IMR-90 (cell line): ENCODE measurements at regions not wholly inside any gene's neighbourhood (a gene's known extent, or its start where the extent isn't known, plus 50 kb on each side); places are given as distances from the start of the nearest gene placed in this dataset.

ENCODE experiments used
- ATAC-seq: fragments of 200-7000 bp; cut with Tn5 transposase; 2 replicates; pipeline ENCODE4 v1.9.1; 2020; ENCODE audit warnings: low read depth, mild to moderate bottlenecking, moderate library complexity
- BruUV-seq: library from RNA; stranded (reverse); fragments of 400-500 nt; replicated peaks from 2 replicates; lab custom pipeline; 2021; lab: Mats Ljungman, UMichigan
- CTCF ChIA-PET: fragments of 300-600 bp; formaldehyde crosslinking; extraction: SDS; loops from one replicate; lab custom pipeline; 2021; ENCODE audit warnings: antibody characterized with exemption; lab: Yijun Ruan, JAX
- POLR2A ChIA-PET: fragments of 300-600 bp; sonication (Branson Sonifier 250); formaldehyde crosslinking; loops from one replicate; lab custom pipeline; 2022; ENCODE audit warnings: antibody characterized with exemption; ENCODE audit not compliant: unreplicated experiment; lab: Charles Lee
- DNase-seq: peaks from one replicate; pipeline ENCODE4 v3.0.0; 2013
- H2AFZ ChIP-seq: replicated peaks from 2 replicates; pipeline ENCODE3; 2013; ENCODE audit warnings: low read length, mild to moderate bottlenecking; ENCODE audit not compliant: poor library complexity
- H2AK5ac ChIP-seq: 2 replicates; pipeline ENCODE4 v1.6.1; 2013; ENCODE audit warnings: low read depth, low read length, inconsistent platforms
- H2AK9ac ChIP-seq: replicated peaks from 2 replicates; pipeline ENCODE3; 2013; ENCODE audit warnings: mild to moderate bottlenecking, low read depth, low read length, moderate library complexity; ENCODE audit not compliant: poor library complexity
- H2BK120ac ChIP-seq: 2 replicates; pipeline ENCODE4 v1.6.1; 2013; ENCODE audit warnings: low read depth, low read length, inconsistent platforms
- H2BK15ac ChIP-seq: 3 replicates; pipeline ENCODE4 v1.6.1; 2013; ENCODE audit warnings: low read depth, low read length, inconsistent platforms
- H2BK20ac ChIP-seq: 2 replicates; pipeline ENCODE4 v1.6.1; 2013; ENCODE audit warnings: low read depth, mild to moderate bottlenecking, inconsistent platforms, low read length, moderate library complexity
- H2BK5ac ChIP-seq: 2 replicates; pipeline ENCODE4 v1.6.1; 2013; ENCODE audit warnings: mild to moderate bottlenecking, low read depth, low read length, inconsistent platforms; ENCODE audit not compliant: poor library complexity, severe bottlenecking
- H3K14ac ChIP-seq: replicated peaks from 2 replicates; pipeline ENCODE4 v1.6.1; 2013; ENCODE audit warnings: low read depth, low read length, inconsistent platforms
- H3K18ac ChIP-seq: 2 replicates; pipeline ENCODE4 v1.6.1; 2013; ENCODE audit warnings: low read depth, low read length, control low read depth
- H3K23ac ChIP-seq: 2 replicates; pipeline ENCODE4 v1.6.1; 2013; ENCODE audit warnings: low read depth, low read length, inconsistent platforms
- H3K27ac ChIP-seq: 2 replicates; pipeline ENCODE4 v1.5.1; 2013; ENCODE audit warnings: mild to moderate bottlenecking, control low read depth, low read length; ENCODE audit not compliant: insufficient read depth
- H3K27me3 ChIP-seq: 2 replicates; pipeline ENCODE4 v1.6.1; 2013; ENCODE audit warnings: low read length; ENCODE audit not compliant: control insufficient read depth, insufficient read depth
- H3K36me3 ChIP-seq: 2 replicates; pipeline ENCODE4 v1.6.1; 2013; ENCODE audit warnings: low read length, mixed read lengths; ENCODE audit not compliant: control insufficient read depth, insufficient read depth
- H3K4ac ChIP-seq: 2 replicates; pipeline ENCODE4 v1.6.1; 2013; ENCODE audit warnings: low read depth, low read length, inconsistent platforms
- H3K4me1 ChIP-seq: 2 replicates; pipeline ENCODE4 v1.6.1; 2013; ENCODE audit warnings: low read length, mixed read lengths; ENCODE audit not compliant: control insufficient read depth, insufficient read depth
- H3K4me2 ChIP-seq: 2 replicates; pipeline ENCODE4 v1.6.1; 2013; ENCODE audit warnings: low read depth, mild to moderate bottlenecking, control low read depth, low read length, moderate library complexity
- H3K4me3 ChIP-seq: 2 replicates; pipeline ENCODE4 v1.5.1; 2013; ENCODE audit warnings: low read depth, mild to moderate bottlenecking, control low read depth, low read length, moderate library complexity; ENCODE audit not compliant: insufficient read depth
- H3K56ac ChIP-seq: 2 replicates; pipeline ENCODE4 v1.6.1; 2013; ENCODE audit warnings: low read length, inconsistent platforms; ENCODE audit not compliant: insufficient read depth; ENCODE audit errors: extremely low read depth
- H3K79me1 ChIP-seq, 2 experiments: 2 replicates each; pipeline ENCODE4 v1.6.1; 2013; ENCODE audit warnings: low read length in 2 of 2, inconsistent platforms in 1 of 2, low read depth in 1 of 2
- H3K9ac ChIP-seq: 2 replicates; pipeline ENCODE4 v1.6.1; 2013; ENCODE audit warnings: low read depth, low read length, control low read depth
- H3K9me1 ChIP-seq: 2 replicates; pipeline ENCODE4 v1.6.1; 2013; ENCODE audit warnings: low read length, inconsistent platforms; ENCODE audit not compliant: insufficient read depth
- H3K9me3 ChIP-seq: 2 replicates; pipeline ENCODE4 v1.6.1; 2013; ENCODE audit warnings: low read length; ENCODE audit not compliant: control insufficient read depth, insufficient read depth
- H4K20me1 ChIP-seq: 2 replicates; pipeline ENCODE4 v1.6.1; 2013; ENCODE audit warnings: low read length, inconsistent platforms; ENCODE audit not compliant: insufficient read depth
- H4K5ac ChIP-seq: 2 replicates; pipeline ENCODE4 v1.6.1; 2013; ENCODE audit warnings: mild to moderate bottlenecking, low read depth, low read length, control low read depth
- H4K8ac ChIP-seq, 2 experiments: 2 replicates each; pipeline ENCODE4 v1.6.1; 2013; ENCODE audit warnings: low read depth in 2 of 2, low read length in 2 of 2, control low read depth in 1 of 2, inconsistent platforms in 1 of 2
- H4K91ac ChIP-seq: 2 replicates; pipeline ENCODE4 v1.6.1; 2013; ENCODE audit warnings: low read depth, low read length, inconsistent platforms; ENCODE audit not compliant: insufficient read depth
- FOS ChIP-seq: fragments of 150-350 bp; IDR thresholded peaks from 2 replicates; pipeline ENCODE4 v1.6.1; 2016; ENCODE audit warnings: low read depth, low read length
- RCOR1 ChIP-seq: IDR thresholded peaks from 2 replicates; pipeline ENCODE4 v1.6.1; 2012; ENCODE audit warnings: mild to moderate bottlenecking, low read length, improper control_type of control experiment; ENCODE audit not compliant: insufficient replicate concordance
- SMC3 ChIP-seq: fragments of 150-350 bp; IDR thresholded peaks from 2 replicates; pipeline ENCODE4 v1.6.1; 2016; ENCODE audit warnings: low read depth, mild to moderate bottlenecking, antibody characterized with exemption, low read length, moderate library complexity
- WGBS, 2 experiments: methylation state at CpG; one replicate each; pipeline versions ENCODE4 v1.1.5 to v1.1.7; 2013; ENCODE audit warnings: missing lambda C conversion rate in 2 of 2; ENCODE audit not compliant: insufficient read length in 1 of 2; ENCODE audit errors: extremely low coverage in 2 of 2; 5-methylcytosine and 5-hydroxymethylcytosine counted together
- dilution Hi-C: fragments of 300-500 bp; cut with HindIII; formaldehyde crosslinking; loops from one replicate; pipeline ENCODE4 v1.14.3; 2018; ENCODE audit warnings: low sequenced_read_pairs; ENCODE audit not compliant: unreplicated experiment
- in situ Hi-C: fragments of 300-500 bp; cut with MboI; formaldehyde crosslinking; loops from 3 replicates; pipeline ENCODE4 v1.14.3; 2019; ENCODE audit warnings: low sequenced_read_pairs, inconsistent platforms, mixed read lengths
- intact Hi-C: fragments of 100-400 bp; cut with micrococcal nuclease; formaldehyde crosslinking; loops from 2 replicates; pipeline ENCODE4 v1.10.0; 2022

DNA sequence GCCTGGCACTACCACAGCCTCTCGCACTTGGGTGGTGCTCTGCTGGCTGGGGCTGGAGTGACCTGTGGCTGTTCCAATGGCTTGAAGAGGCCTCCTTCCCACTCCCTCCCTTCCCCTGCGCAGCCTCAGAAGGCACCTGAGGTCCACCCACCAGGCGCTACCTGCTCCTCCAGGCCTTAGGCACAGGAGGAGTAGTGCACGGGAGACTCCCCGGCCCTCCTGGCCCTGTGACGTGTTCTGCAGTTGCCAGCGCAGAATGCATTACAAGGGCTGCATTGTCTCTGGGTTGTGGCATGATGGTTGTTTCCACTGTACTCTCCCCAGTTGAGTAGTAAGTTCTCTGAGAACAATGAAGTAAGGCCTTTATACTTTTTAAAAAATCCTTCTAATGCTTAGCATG, 128.6 kb downstream of the TEX29 start:
- dilution Hi-C loops, result no loop called here
- H3K27me3 ChIP-seq, result no peaks in the 10 kb centered on the region

More for the DNA sequence above, 128.6 kb downstream of the TEX29 start:
- no CpG with 5 or more reads among the region's 7 CpGs for WGBS, 2 experiments
- Histone ChIP-seq H2BK15ac (no peak overlapping the region), H3K4me1 (no peaks in the 10 kb centered on the region), H2AK5ac (no peak overlapping the region), H3K4me3 (no peak overlapping the region), H3K4ac (no peak overlapping the region), H2BK20ac (no peak overlapping the region), H2AFZ (no peak overlapping the region), H2BK5ac (no peak overlapping the region), H4K91ac (no peak overlapping the region), H3K79me1 (no peaks in the 10 kb centered on the region), H3K18ac (no peak overlapping the region), H2BK120ac (no peak overlapping the region), H4K5ac (no peak overlapping the region), H3K36me3 (no peaks in the 10 kb centered on the region), H3K4me2 (no peak overlapping the region), H3K9ac (no peak overlapping the region), H4K20me1 (no peaks in the 10 kb centered on the region), H3K9me1 (no peaks in the 10 kb centered on the region), H3K14ac (no peak overlapping the region), H3K23ac (no peak overlapping the region), H2AK9ac (no peak overlapping the region), H3K56ac (no peak overlapping the region), H3K9me3 (peaks cover 6% of the 10 kb centered on the region), H3K27ac (no peak overlapping the region), H4K8ac (no peak overlapping the region)
- intact Hi-C loops (no loop called here), in situ Hi-C loops (no loop called here)
- DNase-seq (no peak), ATAC-seq (no peak)
- POLR2A ChIA-PET, result no interaction called here
- TF ChIP-seq RCOR1 (no peak), FOS (no peak), SMC3 (no peak)
- CTCF ChIA-PET, result no interaction called here
- no TSS peak for BruUV-seq
